Myocyte (in vitro differentiated cells): ENCODE measurements at regions not wholly inside any gene's neighbourhood (a gene's known extent, or its start where the extent isn't known, plus 50 kb on each side); places are given as distances from the start of the nearest gene placed in this dataset.
A peak's percentile ranks its signal among the peaks of the same experiment; 100 is the strongest.
"Not testable (repeated sequence)": the region's sequence is repeated elsewhere in the genome, so short reads cannot be mapped to it uniquely, and the experiment has no call there.

ENCODE experiments used
- DNase-seq: peaks from one replicate; pipeline ENCODE4 v3.0.0-alpha.2; 2012; ENCODE audit warnings: low read depth

DNA sequence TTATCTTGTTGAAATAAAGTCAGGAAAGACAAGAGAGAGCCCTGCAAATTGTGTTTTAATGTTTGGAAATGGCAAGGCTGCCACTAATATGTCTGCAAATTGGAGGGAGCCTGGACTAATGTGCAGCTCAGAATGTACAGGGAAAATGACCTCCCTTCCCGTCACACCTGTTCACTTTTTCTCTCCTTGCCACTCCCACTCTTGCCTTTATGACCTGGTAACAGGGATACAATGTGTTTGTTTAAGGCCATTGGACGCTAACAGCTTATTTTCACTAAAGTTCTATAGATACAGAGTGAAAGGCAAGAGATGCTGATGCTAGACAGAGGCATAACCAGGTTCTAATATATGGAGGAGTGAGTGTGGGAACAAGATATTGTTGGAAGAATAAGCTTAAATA is 203.9 kb downstream of the RAB38 start:
- DNase-seq = no peak

DNA sequence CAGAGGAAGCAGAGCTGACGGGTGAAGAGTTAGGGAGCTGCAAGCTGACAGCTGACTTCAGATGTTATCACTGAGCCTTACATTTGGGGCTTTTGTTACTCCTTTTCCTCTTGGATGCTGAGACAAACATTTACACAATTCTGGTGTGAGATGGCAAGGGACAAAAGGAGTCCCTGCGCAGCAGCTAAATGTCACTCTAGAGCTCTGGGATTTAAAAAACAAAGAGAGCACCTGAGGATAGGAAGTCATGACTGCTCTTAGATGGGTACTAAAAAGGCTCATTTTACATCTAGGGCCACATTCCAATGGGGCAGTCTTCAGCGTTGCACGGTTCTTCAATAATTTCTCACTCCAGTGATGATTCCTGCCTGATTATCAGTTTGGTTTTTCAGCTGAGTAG is 204.5 kb downstream of the RAB38 start:
- DNase-seq = no peak

DNA sequence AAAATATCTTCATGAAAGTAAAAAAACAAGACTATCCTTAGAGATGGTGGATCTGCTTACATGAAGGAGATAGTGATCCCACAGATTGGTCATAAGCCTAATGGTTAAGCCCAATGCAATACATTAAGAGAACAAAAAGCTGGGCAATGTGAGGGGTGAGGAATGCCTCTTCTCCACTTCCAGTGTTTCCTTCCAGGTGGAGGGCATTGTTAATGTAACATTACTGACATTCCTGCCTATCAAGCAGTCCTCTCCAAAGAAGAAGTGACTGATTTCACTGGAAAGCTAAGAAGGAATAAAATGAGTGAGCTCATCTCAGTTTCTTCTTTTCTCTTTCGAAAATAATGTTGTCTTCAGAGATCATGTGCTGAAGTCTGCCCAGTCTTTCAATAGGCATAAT is 207.8 kb downstream of the RAB38 start:
- DNase-seq = no peak

DNA sequence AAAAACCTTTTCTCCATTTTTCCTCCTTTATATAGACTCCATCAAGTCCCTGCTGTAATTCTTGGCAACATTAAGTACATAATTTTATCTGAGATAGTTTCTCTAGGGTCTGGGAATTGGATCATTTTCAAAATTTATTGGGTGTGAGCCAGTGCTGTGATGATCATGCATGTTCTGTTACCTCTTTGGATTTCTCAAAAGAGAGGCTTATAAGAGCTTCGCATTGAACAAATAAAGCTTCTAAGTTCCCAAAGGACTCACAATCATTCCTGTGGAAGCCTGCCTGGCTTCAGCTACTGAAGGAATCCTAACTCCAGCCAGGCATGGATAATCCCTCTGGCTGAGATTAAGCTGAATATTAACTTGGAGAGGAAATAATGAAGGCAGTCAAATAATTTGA is 208.5 kb downstream of the RAB38 start:
- no peak for DNase-seq

- no peak for DNase-seq
These were observed 209.0 kb downstream of the RAB38 start for GRCh38 chr11:87966216-87966615.

- DNase-seq = peak; percentile 1
These were observed 213.6 kb downstream of the RAB38 start for GRCh38 chr11:87961606-87962005.

- no peak for DNase-seq
These were observed 217.3 kb downstream of the RAB38 start for GRCh38 chr11:87957961-87958360.

DNA sequence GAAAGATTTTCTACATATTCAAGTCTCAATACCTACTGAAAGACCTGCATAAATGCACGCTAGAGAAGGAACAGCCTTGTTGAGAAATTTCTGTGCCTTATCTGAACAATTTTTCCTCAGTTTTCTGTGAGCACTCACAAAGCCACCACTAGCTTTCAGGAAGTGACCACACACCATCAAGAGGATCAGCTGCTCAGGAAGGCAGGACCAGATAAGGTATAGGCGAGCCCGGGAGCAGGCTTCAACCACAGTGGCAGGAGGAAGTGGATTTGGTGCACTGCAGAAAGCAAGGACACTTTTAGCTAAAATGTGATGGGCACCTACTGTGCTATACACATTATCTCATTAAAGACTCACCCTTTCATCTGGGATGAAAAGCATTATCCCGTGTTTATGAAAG is 220.8 kb downstream of the RAB38 start:
- no peak for DNase-seq

DNA sequence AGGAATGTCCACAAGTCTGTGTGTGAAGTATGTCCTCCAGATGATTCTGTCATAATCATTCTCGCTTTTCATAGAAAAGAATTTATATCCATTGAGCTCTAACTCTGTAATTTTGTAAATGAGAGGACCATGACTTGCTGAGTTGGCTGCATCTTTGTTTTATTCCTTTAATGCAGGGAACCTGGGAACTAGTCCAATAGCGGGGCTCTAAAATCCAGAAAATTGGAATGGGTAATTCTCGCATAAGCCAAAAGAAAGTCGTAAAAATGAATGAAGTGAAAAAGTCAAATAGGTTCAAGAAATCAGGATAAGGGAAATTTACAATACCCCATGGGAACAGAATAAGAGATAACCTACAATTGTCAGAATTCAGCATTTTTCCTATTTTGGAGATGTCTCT is 232.5 kb downstream of the RAB38 start:
- DNase-seq = no peak

- no peak for DNase-seq
These were observed 241.1 kb downstream of the RAB38 start for GRCh38 chr11:87934182-87934581.

- no peak for DNase-seq
These were observed 248.8 kb downstream of the RAB38 start for GRCh38 chr11:87926250-87926970.

DNA sequence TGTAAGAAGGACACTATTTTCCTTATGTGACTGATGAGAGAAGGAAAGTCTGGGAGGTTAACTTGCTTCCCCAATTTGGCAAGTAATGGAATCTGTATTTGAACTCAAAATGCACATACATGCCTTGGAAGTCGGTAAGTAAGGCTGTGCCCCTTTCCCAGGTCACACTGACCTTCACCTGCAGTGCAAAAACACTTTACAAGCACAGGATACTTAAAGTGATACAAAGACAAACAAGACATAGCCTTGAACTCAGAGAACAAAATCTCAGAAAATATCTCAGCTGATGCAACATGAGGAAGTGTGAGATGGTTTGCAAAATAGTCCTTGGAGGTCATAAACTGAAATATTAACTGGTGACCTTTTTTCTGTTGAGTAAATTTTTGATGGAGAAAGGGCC is 251.1 kb downstream of the RAB38 start:
- no peak for DNase-seq

- no peak for DNase-seq
These were observed 258.1 kb downstream of the RAB38 start for GRCh38 chr11:87917111-87917510.

- no peak for DNase-seq
These were observed 266.1 kb downstream of the RAB38 start for GRCh38 chr11:87909178-87909577.

- no peak for DNase-seq
These were observed 267.2 kb downstream of the RAB38 start for GRCh38 chr11:87908086-87908485.

DNA sequence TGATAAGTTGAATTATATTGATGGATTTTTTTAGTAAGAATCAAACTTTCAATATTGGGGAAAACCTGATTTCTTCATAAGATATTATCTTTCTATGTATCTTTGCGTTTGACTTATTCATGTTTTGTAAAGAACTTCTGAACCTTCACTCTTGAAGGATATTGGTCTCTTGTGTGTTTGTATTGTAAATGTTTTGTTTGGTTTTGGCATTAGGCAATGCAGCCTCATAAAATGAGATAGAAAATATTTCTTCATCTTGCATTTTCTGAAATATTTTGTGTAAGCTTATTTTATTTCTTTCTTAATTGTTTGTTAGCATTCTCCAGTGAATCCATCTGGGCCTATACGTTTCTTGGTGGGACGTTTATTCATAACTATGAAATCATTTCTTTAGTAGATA is 271.9 kb downstream of the RAB38 start:
- no peak for DNase-seq

DNA sequence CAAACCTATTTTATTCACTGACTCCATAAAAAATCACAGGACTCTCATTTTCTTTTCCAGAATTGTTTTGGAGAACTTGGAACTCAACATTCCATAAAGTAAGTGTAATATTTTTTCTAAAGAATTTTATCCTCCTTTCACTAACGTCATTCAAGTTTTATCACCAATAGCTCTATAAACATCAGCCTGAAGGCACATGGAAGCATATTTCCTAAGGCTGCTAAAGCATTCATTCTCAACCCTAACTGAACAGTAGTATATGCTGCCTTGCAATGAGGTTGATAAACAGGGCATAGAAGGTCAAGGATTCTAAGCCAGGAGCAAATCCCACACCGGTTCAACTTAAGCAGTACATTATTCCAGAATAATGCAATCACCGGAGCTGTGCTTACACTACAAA is 273.9 kb downstream of the RAB38 start:
- no peak for DNase-seq

DNA sequence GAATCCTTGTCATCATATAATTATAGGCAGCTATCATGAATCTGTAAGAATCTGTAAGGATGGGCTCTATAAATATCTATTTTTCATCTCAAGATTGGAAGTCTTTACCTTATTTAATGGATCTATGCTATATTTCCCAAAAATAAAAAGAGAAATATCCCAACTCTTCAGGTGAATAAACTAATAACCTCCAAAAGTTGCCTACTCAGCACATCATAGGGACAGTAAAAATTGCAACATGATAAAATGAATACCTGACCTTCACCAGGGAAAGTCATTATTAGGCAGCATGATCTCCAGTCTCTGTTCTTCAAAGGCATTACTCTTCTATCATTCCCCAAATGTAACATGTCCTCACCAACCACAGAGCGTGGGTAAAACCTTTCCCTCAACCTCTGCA is 277.3 kb downstream of the RAB38 start:
- DNase-seq = no peak

DNA sequence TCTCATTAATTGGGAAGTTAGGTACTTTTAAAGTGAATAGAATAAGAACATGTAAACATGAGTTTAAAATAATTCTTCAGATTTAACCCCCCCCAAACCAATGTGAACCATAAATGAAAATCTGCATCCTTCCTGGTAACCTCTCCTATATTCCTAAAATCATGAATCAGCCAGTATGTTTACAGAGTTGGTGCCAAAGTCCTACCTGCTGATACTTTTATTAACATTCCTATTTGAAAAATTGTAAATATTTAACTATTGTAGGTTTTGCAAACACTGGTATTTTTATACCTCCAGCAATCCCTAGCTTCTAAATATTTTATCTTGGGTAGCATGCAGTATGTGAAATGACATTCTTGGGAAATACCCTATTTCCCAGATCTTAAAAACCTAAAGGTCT is 278.2 kb downstream of the RAB38 start:
- no peak for DNase-seq

- no peak for DNase-seq
These were observed 280.3 kb downstream of the RAB38 start for GRCh38 chr11:87894961-87895360.

GRCh38 chr11:87892291-87892690 is 283.0 kb downstream of the RAB38 start:
- DNase-seq = no peak

DNA sequence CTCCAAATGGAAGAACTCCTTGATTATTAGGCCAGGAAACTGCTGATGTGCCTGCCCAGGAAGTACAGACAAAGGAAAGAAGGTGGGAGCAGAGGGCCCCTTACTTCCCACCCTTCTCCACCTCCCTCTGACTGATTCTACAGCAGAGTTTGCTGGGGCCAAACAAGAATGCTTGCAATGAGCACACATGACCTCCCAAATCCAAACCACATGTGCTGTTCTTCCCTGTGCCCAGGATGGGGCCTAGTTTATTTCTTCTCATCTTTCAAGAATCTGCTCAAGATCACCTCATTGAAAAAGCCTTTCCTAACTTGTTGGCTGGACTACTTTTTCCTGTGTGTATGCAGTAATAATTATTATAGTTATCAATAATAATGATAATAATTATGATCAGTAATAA is 286.1 kb downstream of the RAB38 start:
- DNase-seq = no peak

DNA sequence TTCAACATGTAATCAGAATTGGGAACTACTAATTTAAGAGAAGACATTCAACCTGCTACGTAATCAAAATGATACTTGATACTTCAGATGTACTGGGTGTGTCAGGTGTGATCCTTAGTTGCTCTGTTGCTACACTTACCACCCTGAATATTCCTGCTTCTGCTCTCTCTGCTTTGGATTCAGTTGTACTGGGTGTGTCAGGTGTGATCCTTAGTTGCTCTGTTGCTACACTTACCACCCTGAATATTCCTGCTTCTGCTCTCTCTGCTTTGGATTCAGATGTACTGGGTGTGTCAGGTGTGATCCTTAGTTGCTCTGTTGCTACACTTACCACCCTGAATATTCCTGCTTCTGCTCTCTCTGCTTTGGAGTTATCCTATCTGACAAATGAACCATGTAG is 290.2 kb downstream of the RAB38 start:
- not testable (repeated sequence) for DNase-seq

GRCh38 chr11:87879118-87879517 is 296.1 kb downstream of the RAB38 start:
- peak; percentile 18 for DNase-seq
